ENCODE measurements at regions not wholly inside any gene's neighbourhood (a gene's known extent, or its start where the extent isn't known, plus 50 kb on each side); places are given as distances from the start of the nearest gene placed in this dataset.

GRCh38 chr16:13848795-13849194, 71.2 kb upstream of the ERCC4 start:
- no peak for TF ChIP-seq CTCF (conservative IDR thresholded peaks at IDR 0.05; ENCODE audit: low read depth, low read length)
- no peak for TF ChIP-seq POLR2A (IDR thresholded peaks at IDR 0.05; ENCODE audit: low read depth, low read length)
- TF ChIP-seq BHLHE40 (IDR thresholded peaks at IDR 0.05; ENCODE audit: low read depth, low read length) = no peak
- TF ChIP-seq SMC3 (IDR thresholded peaks at IDR 0.05; ENCODE audit: low read depth, low read length) = no peak
- no peak for TF ChIP-seq MAZ (IDR thresholded peaks at IDR 0.05; ENCODE audit: borderline replicate concordance, low read depth, low read length)
- no peak for TF ChIP-seq USF2 (IDR thresholded peaks at IDR 0.05; ENCODE audit: low read depth, low read length)

Measured in IMR-90 (cell line).